ENCODE measurements at regions not wholly inside any gene's neighbourhood (a gene's known extent, or its start where the extent isn't known, plus 50 kb on each side); places are given as distances from the start of the nearest gene placed in this dataset.

- TF ChIP-seq CTCF (IDR thresholded peaks at IDR 0.05): no peak
- TF ChIP-seq POLR2A (IDR thresholded peaks at IDR 0.05): no peak
Measured at GRCh38 chr2:173835726-173836125, 129.4 kb downstream of the SP3 start.
